A549 (cell line): ENCODE measurements at regions not wholly inside any gene's neighbourhood (a gene's known extent, or its start where the extent isn't known, plus 50 kb on each side); places are given as distances from the start of the nearest gene placed in this dataset.

Experiments used
- JUNB ChIP-seq: fragments of >200 bp; sonication (Bioruptor Twin); formaldehyde crosslinking; IDR thresholded peaks from 2 replicates; pipeline ENCODE4 v1.6.1; 2016
- MAX ChIP-seq: IDR thresholded peaks from 2 replicates; pipeline ENCODE4 v1.6.1; 2012
- POLR2A ChIP-seq: IDR thresholded peaks from 2 replicates; pipeline ENCODE4 v1.6.1; 2012; ENCODE audit warnings: mild to moderate bottlenecking, low read length
- TF ChIP-seq, protein P1 (sequence below): fragments of >200 bp; sonication (Bioruptor Twin); formaldehyde crosslinking; IDR thresholded peaks from 3 replicates; pipeline ENCODE4 v1.5.1; 2016

DNA sequence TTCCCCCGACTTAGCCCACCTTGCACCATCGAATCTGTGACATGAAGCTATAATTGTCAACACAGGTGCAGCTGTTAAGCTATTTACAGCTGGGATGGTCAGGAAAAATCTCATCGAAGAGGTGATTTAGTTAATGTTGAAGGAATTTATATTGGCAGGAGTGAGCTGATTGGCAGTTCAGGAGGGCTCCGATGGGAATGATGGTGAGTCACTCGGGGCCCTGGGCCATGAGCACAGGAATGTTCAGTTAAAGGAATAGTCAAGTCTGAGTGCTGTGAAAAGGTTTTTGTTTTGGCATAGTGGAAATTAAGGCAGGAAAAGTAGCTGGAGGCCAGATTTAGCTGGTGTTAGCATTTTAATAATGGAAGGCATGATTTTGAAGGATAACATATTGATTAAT lies 95.7 kb downstream of the OXSM start:
- TF ChIP-seq POLR2A (no peak), MAX (no peak), JUNB (no peak)
- TF ChIP-seq, protein P1, sequence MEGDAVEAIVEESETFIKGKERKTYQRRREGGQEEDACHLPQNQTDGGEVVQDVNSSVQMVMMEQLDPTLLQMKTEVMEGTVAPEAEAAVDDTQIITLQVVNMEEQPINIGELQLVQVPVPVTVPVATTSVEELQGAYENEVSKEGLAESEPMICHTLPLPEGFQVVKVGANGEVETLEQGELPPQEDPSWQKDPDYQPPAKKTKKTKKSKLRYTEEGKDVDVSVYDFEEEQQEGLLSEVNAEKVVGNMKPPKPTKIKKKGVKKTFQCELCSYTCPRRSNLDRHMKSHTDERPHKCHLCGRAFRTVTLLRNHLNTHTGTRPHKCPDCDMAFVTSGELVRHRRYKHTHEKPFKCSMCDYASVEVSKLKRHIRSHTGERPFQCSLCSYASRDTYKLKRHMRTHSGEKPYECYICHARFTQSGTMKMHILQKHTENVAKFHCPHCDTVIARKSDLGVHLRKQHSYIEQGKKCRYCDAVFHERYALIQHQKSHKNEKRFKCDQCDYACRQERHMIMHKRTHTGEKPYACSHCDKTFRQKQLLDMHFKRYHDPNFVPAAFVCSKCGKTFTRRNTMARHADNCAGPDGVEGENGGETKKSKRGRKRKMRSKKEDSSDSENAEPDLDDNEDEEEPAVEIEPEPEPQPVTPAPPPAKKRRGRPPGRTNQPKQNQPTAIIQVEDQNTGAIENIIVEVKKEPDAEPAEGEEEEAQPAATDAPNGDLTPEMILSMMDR: no peak
